ENCODE measurements at regions not wholly inside any gene's neighbourhood (a gene's known extent, or its start where the extent isn't known, plus 50 kb on each side); places are given as distances from the start of the nearest gene placed in this dataset.
"Not testable (repeated sequence)": the region's sequence is repeated elsewhere in the genome, so short reads cannot be mapped to it uniquely, and the experiment has no call there.

- no peak for DNase-seq
Measured at GRCh38 chr13:80499536-80500290, 158.8 kb upstream of the SPRY2 start.

- DNase-seq: no peak
Measured at GRCh38 chr13:80498433-80498832, 157.5 kb upstream of the SPRY2 start.

DNA sequence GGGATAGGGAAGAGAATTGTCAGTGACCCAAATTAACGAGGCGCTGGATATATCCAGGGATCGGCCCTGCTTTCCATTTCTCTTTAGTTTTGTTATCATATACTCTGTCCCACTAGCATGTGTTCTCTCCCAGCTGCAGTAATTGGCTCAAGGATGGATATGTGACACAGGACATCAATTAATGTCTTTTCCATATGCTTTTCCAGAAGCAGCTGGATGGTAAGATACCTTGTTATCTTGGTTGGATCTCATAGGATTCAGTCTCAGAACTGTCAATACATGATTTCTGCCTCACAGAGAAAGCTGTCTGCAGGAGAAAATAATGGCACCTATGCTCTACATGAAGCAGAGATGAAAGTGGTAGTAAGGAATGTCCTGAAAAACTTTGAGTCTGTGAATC lies 157.1 kb upstream of the SPRY2 start:
- no peak for DNase-seq

- no peak for DNase-seq
Measured at GRCh38 chr13:80497439-80497838, 156.5 kb upstream of the SPRY2 start.

DNA sequence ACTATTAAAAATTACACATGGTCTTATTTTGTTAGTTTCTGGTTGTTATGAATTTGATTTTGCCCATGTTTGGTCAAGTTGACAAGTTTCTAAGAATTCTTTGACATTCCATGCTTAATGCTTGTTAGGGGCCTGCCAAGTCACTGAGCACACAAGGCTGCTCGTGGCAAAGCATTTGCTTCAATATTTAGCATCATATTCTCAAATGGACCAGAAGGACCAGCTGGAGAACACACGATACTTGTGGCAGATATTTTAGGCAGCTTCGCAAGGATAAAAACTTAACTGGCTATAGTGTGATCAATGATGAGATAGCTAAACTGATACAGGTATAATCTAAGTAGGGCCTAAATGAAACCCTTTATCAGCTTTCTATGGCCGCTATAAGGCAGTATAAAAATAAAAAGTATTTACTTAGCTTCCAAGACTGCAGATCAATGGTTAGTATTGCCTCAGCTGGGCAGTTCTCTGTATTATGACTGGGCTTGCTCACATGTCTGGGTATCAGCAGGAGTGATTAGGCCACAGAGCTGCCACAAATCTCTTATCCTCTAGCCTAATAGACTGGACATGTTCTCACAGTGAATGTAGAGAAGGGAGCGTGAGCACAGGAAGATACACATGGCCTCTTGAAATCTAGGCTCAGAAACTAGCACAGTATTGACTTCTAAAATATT lies 155.9 kb upstream of the SPRY2 start:
- no peak for DNase-seq

DNA sequence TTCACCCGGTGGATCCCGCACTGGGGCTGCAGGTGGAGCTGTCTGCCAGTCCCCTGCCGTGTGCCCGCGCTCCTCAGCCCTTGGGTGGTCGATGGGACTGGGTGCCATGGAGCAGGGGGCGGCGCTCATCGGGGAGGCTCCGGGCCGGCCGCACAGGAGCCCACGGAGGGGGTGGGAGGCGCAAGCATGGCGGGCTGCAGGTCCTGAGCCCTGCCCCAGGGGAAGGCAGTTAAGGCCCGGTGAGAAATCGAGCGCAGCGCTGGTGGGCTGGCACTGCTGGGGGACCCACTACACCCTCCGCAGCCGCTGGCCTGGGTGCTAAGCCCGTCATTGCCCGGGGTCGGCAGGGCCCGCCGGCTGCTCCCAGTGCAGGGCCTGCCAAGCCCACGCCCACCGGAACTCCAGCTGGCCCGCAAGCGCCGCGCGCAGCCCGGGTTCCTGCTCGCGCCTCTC lies 149.6 kb upstream of the SPRY2 start:
- DNase-seq: not testable (repeated sequence)

GRCh38 chr13:80486402-80486801 lies 145.5 kb upstream of the SPRY2 start:
- DNase-seq: no peak

DNA sequence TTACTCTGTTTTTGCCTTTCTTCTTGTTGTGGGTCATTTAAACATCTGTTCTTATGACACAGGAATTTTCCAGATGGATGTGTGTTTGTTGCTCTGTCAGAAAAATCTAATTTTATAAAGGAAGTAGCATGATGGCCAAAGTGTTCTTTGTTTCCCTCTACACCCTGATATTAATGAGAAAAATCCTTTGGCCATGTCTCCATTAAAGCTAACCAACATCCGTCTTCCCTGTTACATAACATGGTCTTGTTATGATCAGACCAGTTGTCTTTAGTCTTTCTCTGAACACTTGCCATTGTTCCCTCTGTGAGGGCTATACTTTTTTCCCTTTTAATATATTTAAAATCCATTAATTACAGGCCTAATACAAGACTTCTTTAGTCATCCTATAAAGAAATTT lies 142.2 kb upstream of the SPRY2 start:
- no peak for DNase-seq

DNA sequence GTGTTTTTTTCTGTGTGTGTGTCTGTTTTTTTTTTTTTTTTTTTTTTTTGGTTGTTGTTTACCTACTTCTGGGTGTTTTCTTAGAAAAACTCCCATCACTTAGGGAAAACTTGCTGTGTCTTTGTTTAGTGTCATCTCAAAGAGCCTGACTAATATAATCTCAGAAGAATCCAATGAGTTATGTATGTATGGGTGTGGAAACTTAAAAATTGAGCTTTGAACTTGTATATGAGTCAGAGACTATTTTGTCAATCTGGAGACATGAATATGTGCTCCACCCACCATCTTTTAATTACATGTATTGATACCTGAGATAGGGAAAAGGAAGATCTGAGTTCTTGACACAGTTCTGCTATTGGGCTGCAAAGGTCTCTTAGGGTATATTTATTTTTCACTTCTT lies 140.7 kb upstream of the SPRY2 start:
- no peak for DNase-seq

DNA sequence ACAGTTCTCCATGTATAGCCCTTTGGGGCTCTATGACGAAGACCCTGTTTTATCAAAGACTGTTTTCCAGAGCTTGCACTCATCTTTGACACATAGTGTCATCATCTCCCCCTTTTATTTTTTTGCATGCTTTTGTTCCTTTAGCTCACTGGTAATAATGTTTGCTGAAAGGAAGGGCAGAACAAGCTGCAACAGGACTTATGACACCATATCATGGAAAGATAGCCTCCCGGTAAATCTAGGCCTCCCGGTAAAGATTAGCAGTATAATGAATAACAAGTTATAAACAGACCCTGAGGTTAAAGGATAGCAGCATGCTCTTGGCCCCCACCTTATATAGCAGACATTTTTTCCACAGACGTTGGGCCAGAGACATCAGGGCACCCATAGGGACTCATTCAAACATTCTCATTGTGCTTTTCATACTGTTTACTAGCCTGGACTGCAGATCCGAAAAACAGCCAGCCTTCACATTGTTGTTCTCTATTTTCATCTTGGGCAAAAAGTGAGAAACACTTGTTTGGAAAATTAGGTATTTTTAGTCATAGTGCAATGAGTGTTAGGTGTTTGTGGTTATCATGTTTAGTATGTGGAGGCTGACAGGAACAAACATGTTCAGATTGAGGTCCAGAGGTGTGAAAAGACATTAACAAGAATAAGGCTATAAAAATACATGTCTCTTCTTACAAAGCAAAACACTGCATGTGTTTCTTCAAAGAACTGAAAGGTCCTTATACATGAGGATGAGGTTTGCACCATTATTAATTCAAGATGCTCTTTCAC lies 136.9 kb upstream of the SPRY2 start:
- DNase-seq: no peak

GRCh38 chr13:80476953-80477352 lies 136.0 kb upstream of the SPRY2 start:
- DNase-seq: no peak

GRCh38 chr13:80475718-80476117 lies 134.8 kb upstream of the SPRY2 start:
- no peak for DNase-seq

GRCh38 chr13:80473695-80474094 lies 132.8 kb upstream of the SPRY2 start:
- peak; percentile 81 for DNase-seq

DNA sequence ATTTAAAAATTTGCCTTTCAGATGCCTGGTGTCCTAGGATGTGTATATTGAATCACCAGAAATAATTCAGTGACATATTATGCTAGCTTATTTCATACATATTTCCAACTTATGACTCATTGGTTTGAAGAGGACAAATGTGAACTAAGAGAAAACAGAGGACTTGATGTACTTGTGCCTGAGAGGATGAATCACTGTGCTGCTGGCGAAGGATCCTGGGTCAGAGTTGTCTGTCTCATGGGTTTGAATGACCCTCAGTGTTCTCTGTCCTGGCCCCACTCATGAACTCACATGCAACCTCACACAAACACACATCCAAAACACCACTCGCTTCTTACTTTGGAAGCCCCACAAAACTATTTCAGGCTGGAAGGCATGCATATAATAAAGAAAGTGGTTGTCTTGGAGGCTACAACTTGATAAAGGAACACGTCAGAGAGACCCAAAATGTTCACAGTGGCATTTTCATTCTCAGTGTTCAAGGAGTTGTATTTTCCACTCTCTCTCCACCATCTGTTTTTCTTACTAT lies 129.0 kb upstream of the SPRY2 start:
- peak; percentile 95 for DNase-seq

DNA sequence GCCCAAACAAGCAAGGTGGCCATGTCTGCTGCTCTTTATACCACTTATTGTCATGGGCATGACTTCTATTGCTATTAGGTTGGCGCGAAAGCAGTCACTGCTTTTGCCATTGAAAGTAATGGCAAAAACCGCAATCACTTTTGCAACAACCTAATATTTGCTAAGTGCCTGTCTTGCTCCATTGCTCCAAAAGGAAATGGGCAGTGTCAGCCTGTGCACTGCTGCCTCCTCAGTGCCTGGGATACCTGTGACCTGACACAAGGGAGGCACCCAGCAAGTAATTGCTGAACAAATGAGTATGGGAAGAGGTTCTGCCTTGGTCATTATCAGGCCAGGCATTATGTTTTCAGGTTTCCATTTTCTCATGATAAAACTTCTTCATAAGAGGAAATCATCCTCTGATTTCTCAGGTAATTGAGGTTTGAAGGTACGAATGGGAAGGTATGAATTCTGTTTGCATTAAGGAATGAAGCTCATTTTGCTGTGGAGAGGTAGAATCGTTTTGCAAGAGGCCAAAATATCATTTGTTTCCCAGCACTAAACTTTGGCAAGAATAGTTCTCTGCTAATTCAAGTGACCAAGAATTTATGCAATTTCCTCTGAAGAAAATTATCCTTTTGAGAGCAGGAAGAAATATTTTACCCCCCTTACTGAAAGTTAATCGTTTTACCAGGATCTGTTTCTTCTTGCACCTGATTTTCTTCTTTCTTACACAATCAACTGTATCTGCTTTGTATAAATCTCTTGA lies 128.4 kb upstream of the SPRY2 start:
- no peak for DNase-seq

DNA sequence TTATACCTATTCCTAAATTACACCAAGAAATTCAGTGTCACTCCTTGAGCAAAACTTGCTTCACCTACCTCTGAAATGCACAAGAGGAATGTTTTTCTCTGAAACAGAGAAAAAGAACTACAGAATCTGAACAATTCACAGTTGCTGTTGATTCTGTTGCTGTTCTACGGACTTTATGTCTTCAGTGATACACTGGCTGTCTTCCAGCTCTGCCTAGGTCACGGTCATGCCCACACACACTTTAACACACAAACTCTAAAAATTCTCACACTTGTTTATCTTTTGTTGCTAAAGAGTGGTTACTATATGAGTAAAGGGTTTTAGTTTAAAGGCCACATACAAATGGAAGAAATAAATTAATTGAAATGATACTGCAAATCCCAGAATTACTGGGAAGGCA lies 124.4 kb upstream of the SPRY2 start:
- DNase-seq: no peak

DNA sequence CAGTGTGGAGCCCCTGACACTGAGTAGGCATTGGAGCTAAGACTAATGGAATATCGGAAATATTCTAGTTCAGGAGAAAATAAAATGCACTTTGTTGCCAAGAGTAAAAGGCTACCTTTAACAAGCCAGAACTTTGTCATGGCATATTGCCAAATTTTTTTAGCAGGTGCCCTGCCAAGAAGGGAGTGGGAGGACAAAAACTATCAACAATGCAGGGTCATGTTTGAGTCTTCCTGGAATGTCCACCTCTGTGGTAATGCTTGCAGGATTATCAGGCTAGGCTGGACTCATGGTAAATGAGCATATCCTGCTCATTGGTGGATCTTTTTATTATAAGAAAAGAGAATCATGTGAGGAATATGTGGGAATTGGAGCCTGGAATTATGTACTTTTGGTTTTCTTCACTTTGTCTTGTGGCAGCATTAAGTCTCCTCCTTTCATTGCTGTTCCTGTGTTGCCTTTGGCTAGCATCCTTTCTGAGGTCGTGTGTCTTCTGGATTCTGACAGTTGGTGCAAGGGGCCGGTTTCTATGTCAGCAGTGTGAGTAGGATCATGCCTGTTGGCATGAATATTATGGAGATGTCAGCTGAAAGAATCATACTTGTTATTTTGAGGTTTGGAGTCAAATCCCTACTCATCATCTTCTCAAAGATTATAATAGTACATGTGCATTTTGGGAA lies 122.9 kb upstream of the SPRY2 start:
- no peak for DNase-seq

GRCh38 chr13:80462567-80462966 lies 121.6 kb upstream of the SPRY2 start:
- no peak for DNase-seq

- no peak for DNase-seq
Measured at GRCh38 chr13:80462037-80462436, 121.1 kb upstream of the SPRY2 start.

GRCh38 chr13:80458543-80458942 lies 117.6 kb upstream of the SPRY2 start:
- peak; percentile 45 for DNase-seq

DNA sequence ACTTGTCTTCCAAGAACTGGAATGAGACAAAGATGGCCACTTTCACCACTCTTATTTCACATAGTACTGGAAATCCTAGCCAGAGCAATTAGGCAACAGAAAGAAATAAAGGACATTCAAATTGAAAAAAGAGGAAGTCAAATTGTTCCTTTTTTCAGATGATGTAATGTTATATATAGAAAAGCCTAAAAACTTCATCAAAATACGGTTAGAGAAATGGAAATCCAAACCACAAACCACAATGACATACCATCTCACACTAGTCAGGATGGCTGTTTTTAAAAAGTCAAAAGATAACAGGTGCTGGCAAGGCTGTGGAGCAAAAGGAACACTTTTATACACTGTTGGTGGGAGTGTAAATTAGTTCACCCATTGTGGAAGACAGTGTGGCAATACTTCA lies 113.3 kb upstream of the SPRY2 start:
- peak; percentile 68 for DNase-seq

DNA sequence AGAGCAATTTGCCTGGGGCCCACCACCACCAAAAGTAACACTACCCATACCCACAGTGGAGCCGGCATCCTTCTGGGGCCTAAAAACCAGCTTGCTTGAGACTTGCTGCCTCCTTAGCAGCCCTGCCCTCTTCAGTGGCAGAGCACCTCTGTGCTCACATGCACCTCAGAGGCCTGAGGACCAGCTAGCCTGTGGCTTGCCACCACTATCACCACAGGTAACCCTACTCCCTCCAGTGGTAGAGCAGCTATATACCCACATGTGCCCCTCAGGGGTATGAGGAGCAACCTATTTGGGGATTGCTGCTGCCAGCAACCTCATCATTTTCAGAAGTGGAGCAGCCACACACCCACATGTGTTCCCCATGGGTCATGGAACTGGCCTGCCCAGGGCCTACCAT lies 111.4 kb upstream of the SPRY2 start:
- DNase-seq: no peak

Measured in HCEC 1CT (cell line).